Activated CD8-positive, alpha-beta T cell treated with anti-CD3 and anti-CD28 coated beads, Interleukin-2, amount 10 ng/mL, durations not matched to agents 7 days and 5 days (primary cell): ENCODE measurements at regions not wholly inside any gene's neighbourhood (a gene's known extent, or its start where the extent isn't known, plus 50 kb on each side); places are given as distances from the start of the nearest gene placed in this dataset.
"Not testable (repeated sequence)": the region's sequence is repeated elsewhere in the genome, so short reads cannot be mapped to it uniquely, and the experiment has no call there.

Experiments
- ATAC-seq: fragments of 150-1000 bp; cut with Tn5 transposase; one replicate; pipeline ENCODE4 v1.10.0; 2021; ENCODE audit warnings: moderate library complexity
- CTCF ChIA-PET: fragments of 350-600 bp; sonication (Branson Sonifier 250); formaldehyde crosslinking; loops from one replicate; lab custom pipeline; 2021; ENCODE audit warnings: antibody characterized with exemption; lab: Charles Lee
- POLR2A ChIA-PET: fragments of 350-600 bp; sonication (Branson Sonifier 250); formaldehyde crosslinking; loops from one replicate; lab custom pipeline; 2021; ENCODE audit warnings: antibody characterized with exemption; lab: Charles Lee
- DNase-seq: peaks from one replicate; pipeline ENCODE4 v3.0.0-alpha.2; 2020
- H3K27ac Mint-ChIP-seq: one replicate; pipeline ENCODE4 v1.8.0; 2021; ENCODE audit warnings: mild to moderate bottlenecking, mixed read lengths
- H3K27me3 Mint-ChIP-seq: one replicate; pipeline ENCODE4 v1.8.0; 2021; ENCODE audit warnings: low read depth, mixed read lengths
- H3K36me3 Mint-ChIP-seq: one replicate; pipeline ENCODE4 v1.8.0; 2021; ENCODE audit warnings: low read depth, mixed read lengths
- H3K4me1 Mint-ChIP-seq: one replicate; pipeline ENCODE4 v1.8.0; 2021; ENCODE audit warnings: low read depth, mixed read lengths
- H3K4me3 Mint-ChIP-seq: one replicate; pipeline ENCODE4 v1.8.0; 2021; ENCODE audit warnings: mild to moderate bottlenecking, mixed read lengths
- H3K9me3 Mint-ChIP-seq: one replicate; pipeline ENCODE4 v1.8.0; 2022; ENCODE audit warnings: mixed read lengths; ENCODE audit not compliant: insufficient read depth

DNA sequence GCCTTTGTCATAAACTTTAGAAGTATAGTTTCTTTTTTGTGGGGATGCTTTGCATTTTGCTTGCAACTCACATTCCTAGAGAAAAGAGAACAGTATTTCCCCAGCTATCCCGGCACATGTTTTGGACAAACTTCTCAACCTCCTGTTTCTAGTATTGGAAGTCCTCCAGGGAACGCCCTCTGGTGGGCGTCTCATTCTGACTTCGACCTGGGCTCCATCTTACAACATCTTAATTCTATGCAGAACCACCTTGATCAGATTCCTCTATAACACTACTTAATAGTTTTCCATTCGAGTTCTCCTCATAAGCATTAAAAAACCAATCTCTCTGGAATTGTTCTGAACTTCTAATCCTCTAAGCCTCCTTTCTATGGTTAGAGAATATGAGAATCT is 139.5 kb upstream of the FZD8 start:
- ChIA-PET POLR2A (no interaction called here), CTCF (interaction anchor here (1.6 kb wide), 1 partner anchor 147 kb away, joined by 3 read pairs; no protein-coding TSS in a partner anchor)
- no peak overlapping the region for H3K27ac Mint-ChIP-seq
- no peaks in the 10 kb centered on the region for H3K36me3 Mint-ChIP-seq
- ATAC-seq: no peak
- no peaks in the 10 kb centered on the region for H3K4me1 Mint-ChIP-seq
- no peak for DNase-seq
- H3K27me3 Mint-ChIP-seq: no peaks in the 10 kb centered on the region
- H3K4me3 Mint-ChIP-seq: no peak overlapping the region
- no peaks in the 10 kb centered on the region for H3K9me3 Mint-ChIP-seq

DNA sequence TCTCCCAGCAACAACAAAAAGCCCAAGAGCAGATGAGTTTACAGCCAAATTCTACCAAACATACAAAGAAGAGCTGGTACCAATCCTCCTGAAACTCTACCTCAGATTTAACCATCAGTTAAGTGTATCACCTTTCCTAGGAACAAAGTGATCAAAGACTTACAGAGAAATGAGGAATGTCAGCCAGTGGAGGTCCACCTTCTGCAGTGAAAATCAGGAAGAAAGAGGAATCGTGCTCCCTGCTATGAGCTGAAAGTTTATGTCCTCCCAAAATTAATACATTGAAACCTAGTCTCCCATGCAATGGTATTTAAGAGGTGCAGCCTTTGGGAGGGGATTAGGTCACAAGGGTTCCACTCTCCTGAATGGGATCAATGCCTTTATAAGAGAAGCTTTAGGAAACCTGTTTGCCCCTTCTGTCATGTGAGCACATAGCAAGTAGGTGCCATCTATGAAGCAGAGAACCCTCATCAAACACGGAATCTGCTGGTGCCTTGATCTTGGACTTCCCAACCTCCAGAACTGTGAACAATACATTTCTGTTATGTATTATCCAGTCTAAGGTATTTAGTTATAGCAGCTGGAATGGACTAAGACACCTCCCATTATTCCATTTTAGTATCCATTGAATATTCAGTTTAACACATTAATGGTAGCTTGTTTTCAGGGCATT is 139.0 kb upstream of the FZD8 start:
- CTCF ChIA-PET: interaction anchor here (1.6 kb wide), 1 partner anchor 146 kb away, joined by 3 read pairs; no protein-coding TSS in a partner anchor
- ATAC-seq (no peak), DNase-seq (no peak)
- H3K27ac Mint-ChIP-seq: no peak overlapping the region
- POLR2A ChIA-PET: no interaction called here
- H3K36me3 Mint-ChIP-seq: no peaks in the 10 kb centered on the region
- no peak overlapping the region for H3K4me3 Mint-ChIP-seq
- H3K27me3 Mint-ChIP-seq: no peaks in the 10 kb centered on the region
- no peaks in the 10 kb centered on the region for H3K4me1 Mint-ChIP-seq
- H3K9me3 Mint-ChIP-seq: no peaks in the 10 kb centered on the region

DNA sequence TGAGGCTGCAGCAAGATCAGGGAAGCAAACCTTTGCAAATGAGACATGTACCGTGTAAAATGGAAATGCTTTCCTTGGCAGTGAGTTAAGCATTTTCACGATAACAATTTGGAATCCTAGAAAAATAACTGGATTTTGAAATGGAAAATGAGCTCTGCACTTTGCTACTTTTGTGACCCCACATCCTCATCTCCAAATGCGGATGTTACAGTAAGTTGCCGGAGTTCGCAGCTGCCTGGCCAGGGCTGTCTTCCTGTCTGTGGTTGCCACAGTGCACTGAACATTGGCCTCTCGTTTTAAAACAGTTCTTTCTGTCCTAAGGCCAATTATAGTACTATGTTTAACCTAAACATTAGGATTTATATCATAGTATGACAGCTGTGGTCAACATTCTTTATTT is 136.2 kb upstream of the FZD8 start:
- H3K4me3 Mint-ChIP-seq: no peak overlapping the region
- CTCF ChIA-PET: no interaction called here

GRCh38 chr10:35776557-35776956 is 134.5 kb upstream of the FZD8 start:
- H3K4me1 Mint-ChIP-seq, H3K36me3 Mint-ChIP-seq, ATAC-seq, H3K4me3 Mint-ChIP-seq, CTCF ChIA-PET, H3K9me3 Mint-ChIP-seq, H3K27ac Mint-ChIP-seq, H3K27me3 Mint-ChIP-seq, DNase-seq, POLR2A ChIA-PET: not testable (repeated sequence)

More for the DNA sequence above, 136.2 kb upstream of the FZD8 start:
- no peaks in the 10 kb centered on the region for H3K36me3 Mint-ChIP-seq
- POLR2A ChIA-PET: no interaction called here
- no peak for ATAC-seq
- no peaks in the 10 kb centered on the region for H3K4me1 Mint-ChIP-seq
- H3K9me3 Mint-ChIP-seq: no peaks in the 10 kb centered on the region
- no peaks in the 10 kb centered on the region for H3K27me3 Mint-ChIP-seq
- no peak overlapping the region for H3K27ac Mint-ChIP-seq
- DNase-seq: no peak

DNA sequence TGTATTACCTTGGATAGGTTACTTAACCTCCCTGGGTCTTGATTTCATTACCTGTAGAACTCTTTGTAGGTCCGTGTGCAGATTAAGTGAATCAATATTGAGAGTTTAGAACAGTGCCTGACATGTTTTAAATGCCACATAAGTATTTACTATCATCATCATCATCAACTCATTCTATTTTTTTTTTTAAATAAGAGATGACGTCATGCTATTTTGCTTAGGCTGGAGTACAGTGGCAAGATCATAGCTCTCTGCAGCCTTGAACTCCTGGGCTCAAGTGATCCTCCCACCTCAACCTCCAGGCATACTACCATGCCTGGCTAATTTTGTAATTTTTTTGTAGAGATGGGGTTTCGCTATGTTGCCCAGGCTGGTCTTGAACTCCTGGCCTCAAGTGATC is 132.0 kb upstream of the FZD8 start:
- no peak overlapping the region for H3K4me3 Mint-ChIP-seq
- H3K27ac Mint-ChIP-seq: no peak overlapping the region
- H3K27me3 Mint-ChIP-seq: no peaks in the 10 kb centered on the region
- no peaks in the 10 kb centered on the region for H3K9me3 Mint-ChIP-seq
- DNase-seq (no peak), ATAC-seq (no peak)
- no peaks in the 10 kb centered on the region for H3K4me1 Mint-ChIP-seq
- ChIA-PET POLR2A (no interaction called here), CTCF (no interaction called here)
- no peaks in the 10 kb centered on the region for H3K36me3 Mint-ChIP-seq

- no peaks in the 10 kb centered on the region for H3K4me1 Mint-ChIP-seq
Observed at GRCh38 chr10:35770817-35771355, 128.8 kb upstream of the FZD8 start.

DNA sequence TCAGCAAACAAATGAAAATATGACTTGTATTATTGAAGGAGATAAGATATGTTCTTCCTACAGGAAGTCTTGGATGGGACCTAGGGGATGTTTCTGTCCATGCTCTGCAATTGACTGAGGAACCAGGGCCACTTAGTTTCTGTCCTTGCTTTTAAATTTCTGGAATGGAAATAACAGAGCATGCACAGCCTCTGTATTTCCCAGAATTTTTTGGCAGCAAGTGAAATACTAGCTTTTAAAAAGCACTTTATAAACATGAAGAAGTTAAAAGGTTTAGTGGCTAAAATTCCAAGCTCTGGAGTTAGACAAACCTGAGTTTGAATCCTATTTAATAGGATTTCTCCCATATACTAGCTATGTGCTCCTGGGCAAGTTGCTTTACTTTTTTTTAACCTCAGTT is 127.7 kb upstream of the FZD8 start:
- ChIA-PET POLR2A (no interaction called here), CTCF (no interaction called here)
- Mint-ChIP-seq H3K27ac (no peak overlapping the region), H3K36me3 (no peaks in the 10 kb centered on the region), H3K9me3 (no peaks in the 10 kb centered on the region), H3K4me3 (no peak overlapping the region), H3K4me1 (no peaks in the 10 kb centered on the region), H3K27me3 (no peaks in the 10 kb centered on the region)
- ATAC-seq (no peak), DNase-seq (no peak)

More at GRCh38 chr10:35770817-35771355, 128.8 kb upstream of the FZD8 start:
- Mint-ChIP-seq H3K36me3 (no peaks in the 10 kb centered on the region), H3K27me3 (no peaks in the 10 kb centered on the region), H3K4me3 (no peak overlapping the region), H3K27ac (no peak overlapping the region), H3K9me3 (no peaks in the 10 kb centered on the region)
- POLR2A ChIA-PET: no interaction called here
- CTCF ChIA-PET: no interaction called here
- ATAC-seq: no peak
- DNase-seq: no peak

GRCh38 chr10:35768731-35769130 is 126.6 kb upstream of the FZD8 start:
- no peak for DNase-seq
- Mint-ChIP-seq H3K4me1 (no peaks in the 10 kb centered on the region), H3K9me3 (no peaks in the 10 kb centered on the region), H3K27me3 (no peaks in the 10 kb centered on the region), H3K27ac (no peak overlapping the region), H3K36me3 (no peaks in the 10 kb centered on the region), H3K4me3 (no peak overlapping the region)
- ChIA-PET CTCF (no interaction called here), POLR2A (no interaction called here)
- ATAC-seq: no peak

- CTCF ChIA-PET: no interaction called here
- Mint-ChIP-seq H3K9me3 (no peaks in the 10 kb centered on the region), H3K4me1 (no peaks in the 10 kb centered on the region), H3K4me3 (no peak overlapping the region), H3K27ac (no peak overlapping the region), H3K36me3 (no peaks in the 10 kb centered on the region), H3K27me3 (no peaks in the 10 kb centered on the region)
- ATAC-seq: no peak
- POLR2A ChIA-PET: no interaction called here
- no peak for DNase-seq
Observed at GRCh38 chr10:35768011-35768410, 125.9 kb upstream of the FZD8 start.

DNA sequence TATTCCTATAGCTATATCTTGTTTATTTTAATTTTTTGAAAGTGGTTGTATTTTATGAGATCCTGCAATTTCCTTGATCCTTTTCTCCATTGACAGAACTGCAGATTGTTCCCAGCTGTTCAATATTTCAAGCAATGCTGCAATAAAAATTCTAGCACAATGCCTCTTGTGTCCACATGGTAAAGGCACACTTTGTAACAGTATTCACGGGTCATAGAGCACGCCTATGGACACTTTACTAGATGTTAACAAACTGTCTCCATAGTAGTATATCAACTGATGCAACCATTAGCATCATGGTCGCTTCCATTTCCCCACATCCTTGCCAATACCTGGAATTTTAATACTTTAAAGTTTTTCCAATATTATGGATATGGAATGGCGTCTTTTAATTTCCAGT is 123.9 kb upstream of the FZD8 start:
- Mint-ChIP-seq H3K4me3 (no peak overlapping the region), H3K9me3 (no peaks in the 10 kb centered on the region), H3K27ac (no peak overlapping the region), H3K36me3 (no peaks in the 10 kb centered on the region), H3K4me1 (no peaks in the 10 kb centered on the region), H3K27me3 (no peaks in the 10 kb centered on the region)
- ChIA-PET POLR2A (no interaction called here), CTCF (no interaction called here)
- DNase-seq (no peak), ATAC-seq (no peak)

- no peaks in the 10 kb centered on the region for H3K9me3 Mint-ChIP-seq
Observed at GRCh38 chr10:35765066-35765527, 123.0 kb upstream of the FZD8 start.

GRCh38 chr10:35762311-35763030 is 120.4 kb upstream of the FZD8 start:
- CTCF ChIA-PET: no interaction called here
- Mint-ChIP-seq H3K4me3 (no peak overlapping the region), H3K9me3 (no peaks in the 10 kb centered on the region), H3K36me3 (no peaks in the 10 kb centered on the region), H3K27me3 (no peaks in the 10 kb centered on the region), H3K27ac (no peak overlapping the region), H3K4me1 (no peaks in the 10 kb centered on the region)
- POLR2A ChIA-PET: no interaction called here
- DNase-seq: no peak
- ATAC-seq: no peak

More at GRCh38 chr10:35765066-35765527, 123.0 kb upstream of the FZD8 start:
- H3K27ac Mint-ChIP-seq: no peak overlapping the region
- H3K4me1 Mint-ChIP-seq: no peaks in the 10 kb centered on the region
- ATAC-seq (no peak), DNase-seq (no peak)
- H3K27me3 Mint-ChIP-seq: no peaks in the 10 kb centered on the region
- CTCF ChIA-PET: no interaction called here
- no peaks in the 10 kb centered on the region for H3K36me3 Mint-ChIP-seq
- no peak overlapping the region for H3K4me3 Mint-ChIP-seq
- POLR2A ChIA-PET: no interaction called here
